ENCODE measurements at regions not wholly inside any gene's neighbourhood (a gene's known extent, or its start where the extent isn't known, plus 50 kb on each side); places are given as distances from the start of the nearest gene placed in this dataset.

DNA sequence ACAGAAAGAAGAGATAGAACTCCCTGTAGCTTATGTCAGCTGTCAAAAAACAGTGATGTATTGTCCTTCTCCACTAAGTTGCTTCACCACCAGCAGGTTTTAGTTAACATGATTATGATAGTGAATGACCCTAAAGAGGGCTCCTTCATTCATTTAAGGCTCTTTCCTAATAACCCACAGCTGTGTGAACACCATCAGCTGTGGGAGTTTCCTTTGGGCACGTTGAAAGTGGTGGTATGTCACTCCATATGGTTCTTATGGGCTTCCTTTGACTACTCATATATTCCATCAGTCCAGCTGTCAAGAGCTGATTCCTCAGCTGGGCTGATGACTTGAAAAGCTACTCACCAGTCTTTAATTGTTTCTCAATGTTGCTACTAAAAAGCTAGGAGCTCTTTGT lies 210.3 kb downstream of the UBE2E3 start:
- DNase-seq, result peak in 1 of 4 experiments; percentile 2

DNA sequence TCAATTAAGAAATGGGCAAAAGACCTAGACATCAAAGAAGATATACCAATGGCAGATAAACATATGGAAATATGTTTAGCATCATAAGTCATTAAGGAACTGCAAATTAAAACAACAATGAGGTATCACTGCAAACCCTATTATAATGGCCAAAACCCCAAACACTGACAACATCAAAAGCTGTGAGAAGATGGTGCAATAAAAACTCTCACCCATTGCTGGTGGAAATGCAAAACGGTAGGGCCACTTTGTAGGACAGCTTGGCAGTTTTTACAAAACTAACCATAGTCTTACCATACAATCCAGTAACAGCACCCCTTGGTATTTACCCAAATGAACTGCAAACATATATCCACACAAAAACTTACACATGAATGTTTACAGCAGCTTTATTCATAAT lies 213.1 kb downstream of the UBE2E3 start:
- DNase-seq, result no peak

DNA sequence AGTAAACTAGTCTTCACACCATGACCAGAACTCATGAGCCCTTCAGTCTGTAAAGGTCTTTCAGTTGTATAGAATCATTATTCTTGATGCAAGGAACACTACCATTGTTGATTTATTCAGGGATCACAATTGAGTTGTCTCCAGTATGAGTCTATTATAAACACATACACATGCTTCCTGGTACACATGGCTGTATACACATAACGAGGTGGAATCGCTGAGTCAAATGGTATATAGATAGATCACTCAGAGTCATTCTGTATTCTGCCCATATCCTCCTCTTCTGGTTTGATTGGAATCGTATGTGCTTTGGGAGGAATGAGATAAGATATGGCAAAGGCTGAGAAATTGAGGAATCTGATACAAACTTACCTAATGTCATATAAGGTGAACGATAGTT lies 216.0 kb downstream of the UBE2E3 start:
- DNase-seq, result no peak

DNA sequence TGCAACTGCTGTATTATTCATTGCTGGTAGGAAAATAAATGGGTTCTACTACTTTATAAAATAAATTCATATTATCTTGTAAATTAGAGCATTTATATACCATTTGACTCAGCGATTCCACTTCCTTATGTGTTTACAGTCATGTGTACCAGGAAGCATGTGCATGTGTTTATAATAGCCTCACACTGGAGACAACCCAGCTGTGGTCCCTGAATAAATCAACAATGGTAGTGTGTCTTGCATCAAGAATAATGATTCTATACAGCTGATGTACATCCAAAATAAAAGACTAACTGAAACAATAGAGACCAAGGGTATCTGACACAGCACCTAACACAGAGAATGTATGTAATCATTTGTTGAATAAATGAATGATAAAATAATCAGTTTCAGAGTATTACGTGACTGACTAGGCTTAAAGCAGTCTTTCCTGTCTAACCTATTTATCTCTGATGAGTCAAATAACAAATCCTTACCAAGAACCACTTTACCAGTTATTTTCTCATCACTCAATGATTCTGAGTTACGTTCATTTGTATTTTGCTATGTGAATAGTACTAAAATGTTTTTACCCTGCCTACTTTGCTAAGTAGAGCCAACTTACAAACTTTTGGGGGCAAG lies 216.8 kb downstream of the UBE2E3 start:
- DNase-seq, result peak in 2 of 4 experiments; percentile 16 to 42

DNA sequence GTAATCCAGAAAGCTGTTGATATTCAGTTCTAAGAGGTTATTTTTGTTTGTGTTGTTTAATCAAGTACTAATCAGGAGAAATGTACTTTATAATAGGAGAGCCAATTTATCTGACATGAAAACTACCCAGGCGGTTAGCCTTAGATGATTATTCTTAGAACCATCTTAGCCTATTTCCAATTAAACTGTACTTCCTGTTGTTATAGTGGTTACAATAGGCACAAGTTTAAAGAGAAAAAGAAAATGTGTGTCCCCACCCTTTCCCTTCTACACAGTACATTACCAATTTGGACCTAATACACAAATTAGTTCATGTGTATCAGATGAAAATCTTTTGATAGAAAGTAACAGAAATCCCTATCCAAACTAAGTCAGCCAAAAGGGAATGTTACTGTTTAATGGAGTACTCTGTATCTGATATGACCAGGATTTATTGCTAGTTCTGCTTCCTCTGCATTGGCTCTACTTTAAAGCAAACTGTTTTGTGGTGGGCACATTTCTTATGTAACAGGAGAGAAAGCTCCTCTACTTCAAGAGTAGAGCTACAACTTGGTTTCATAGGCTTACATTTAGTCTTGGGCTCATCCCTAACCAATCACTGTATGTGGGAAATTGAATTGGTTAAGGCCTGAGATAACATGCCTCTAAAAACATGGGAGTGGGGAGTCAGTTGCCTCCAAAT lies 217.9 kb downstream of the UBE2E3 start:
- no peak for DNase-seq

DNA sequence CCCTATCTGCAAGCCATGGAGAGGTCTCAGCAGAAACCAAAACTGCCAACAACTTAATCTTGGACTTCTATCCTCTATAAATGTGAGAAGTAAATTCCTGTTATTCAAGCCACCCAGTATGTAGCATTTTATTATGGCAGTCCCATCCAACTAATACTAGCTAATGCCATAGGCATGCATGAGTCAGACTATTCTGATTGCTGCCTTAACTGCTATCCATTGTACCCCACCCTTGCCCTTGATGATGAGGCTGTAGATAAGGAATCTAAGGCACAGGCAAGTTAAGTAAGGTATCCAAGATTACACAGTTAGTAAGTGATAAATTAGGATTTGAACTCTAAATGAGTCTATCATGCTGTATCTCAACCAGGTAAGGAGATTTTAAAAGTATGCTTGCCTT lies 223.0 kb downstream of the UBE2E3 start:
- DNase-seq, result no peak

DNA sequence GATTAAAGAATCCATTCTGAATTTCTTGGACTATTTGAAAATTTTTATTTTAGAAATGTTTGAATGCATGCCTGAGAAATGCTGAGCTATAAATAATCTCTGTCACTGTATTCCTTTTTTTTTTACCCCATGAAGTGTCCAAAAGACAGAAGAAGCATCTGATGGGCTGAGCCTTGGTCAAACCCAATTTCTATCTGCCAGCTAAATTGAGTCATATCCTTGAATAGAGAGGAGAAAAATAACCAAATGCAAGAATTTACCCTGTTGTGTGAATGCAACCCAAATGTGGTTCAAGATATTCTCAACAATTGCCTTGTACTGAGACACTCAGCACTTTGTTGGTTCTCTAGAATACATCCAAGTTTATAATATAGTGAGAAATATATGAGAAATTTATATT lies 223.5 kb downstream of the UBE2E3 start:
- DNase-seq, result no peak

DNA sequence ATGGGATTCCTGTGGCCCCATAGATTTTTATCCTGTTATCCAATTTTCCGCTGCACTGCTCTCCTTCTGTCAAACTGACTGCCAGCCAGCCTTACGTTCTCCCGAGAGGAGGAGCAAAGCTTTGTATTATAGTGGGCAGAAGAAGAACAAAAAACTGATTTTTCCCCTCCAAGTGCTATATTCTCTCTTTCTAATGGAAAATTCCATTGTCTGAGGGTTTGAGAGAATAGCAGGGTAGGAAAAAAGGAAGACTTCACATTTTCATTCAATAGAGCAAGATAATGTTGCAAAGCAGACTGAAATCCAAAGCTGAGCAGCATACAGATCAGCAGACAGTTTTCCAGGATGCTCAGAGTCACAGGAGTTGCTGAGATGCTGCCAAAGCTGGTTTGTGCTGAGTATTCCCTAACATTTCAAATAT lies 238.0 kb downstream of the UBE2E3 start:
- DNase-seq, result no peak

DNA sequence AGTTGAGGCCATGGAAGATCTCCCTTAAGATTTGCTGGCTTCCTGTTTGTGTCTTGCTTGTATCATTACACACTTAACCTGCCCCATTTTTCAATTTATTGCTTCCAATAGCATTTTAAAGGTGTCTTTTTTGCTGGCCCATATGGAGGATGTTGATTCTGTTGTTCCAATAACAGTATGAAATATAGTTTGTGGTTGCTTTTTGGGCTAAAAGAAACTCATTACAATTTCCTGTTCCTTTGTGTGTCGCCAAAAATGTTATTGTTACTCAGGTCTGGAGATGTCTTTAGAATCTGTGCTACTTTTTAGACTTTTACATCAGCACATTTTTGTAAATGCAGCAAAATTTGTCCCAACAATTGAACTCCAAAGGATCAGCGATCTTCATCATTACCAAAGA lies 234.0 kb upstream of the ITGA4 start:
- DNase-seq, result no peak

DNA sequence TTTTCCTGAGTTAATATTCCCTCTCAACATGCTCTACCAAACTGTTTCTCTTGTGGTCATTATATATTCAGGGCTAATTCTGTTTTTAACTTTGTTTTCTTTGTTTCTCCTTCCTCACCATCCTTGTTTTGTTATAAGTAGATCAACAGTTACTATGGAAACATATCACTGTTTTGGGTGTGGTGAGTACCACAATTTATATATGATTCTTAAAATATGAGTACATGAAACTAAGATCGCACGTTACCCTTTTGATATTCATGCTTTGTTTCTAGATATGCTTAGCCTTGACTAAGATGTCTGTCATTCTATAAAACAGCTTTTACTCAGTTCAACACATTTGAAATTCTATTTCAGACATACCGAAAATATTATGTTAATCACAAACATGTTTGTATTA lies 232.3 kb upstream of the ITGA4 start:
- DNase-seq, result no peak

DNA sequence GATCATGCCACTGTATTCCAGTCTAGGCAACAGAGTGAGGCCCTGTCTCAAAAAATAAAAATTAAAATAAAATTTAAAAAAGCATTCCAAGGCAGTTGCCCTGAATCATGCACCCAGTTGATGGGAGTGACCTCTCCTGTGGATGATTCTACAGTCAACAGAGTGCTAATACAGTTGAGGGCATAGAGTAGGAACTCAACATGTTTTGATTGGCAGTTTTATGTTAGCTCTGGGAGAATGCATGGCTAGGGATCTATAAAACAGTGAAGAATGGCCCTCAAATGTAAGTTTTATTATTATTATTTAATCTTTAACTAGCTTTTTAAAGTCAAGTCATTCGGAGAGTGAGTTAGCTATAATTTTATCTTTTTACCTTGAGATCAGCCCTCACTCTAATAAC lies 228.5 kb upstream of the ITGA4 start:
- DNase-seq, result no peak

DNA sequence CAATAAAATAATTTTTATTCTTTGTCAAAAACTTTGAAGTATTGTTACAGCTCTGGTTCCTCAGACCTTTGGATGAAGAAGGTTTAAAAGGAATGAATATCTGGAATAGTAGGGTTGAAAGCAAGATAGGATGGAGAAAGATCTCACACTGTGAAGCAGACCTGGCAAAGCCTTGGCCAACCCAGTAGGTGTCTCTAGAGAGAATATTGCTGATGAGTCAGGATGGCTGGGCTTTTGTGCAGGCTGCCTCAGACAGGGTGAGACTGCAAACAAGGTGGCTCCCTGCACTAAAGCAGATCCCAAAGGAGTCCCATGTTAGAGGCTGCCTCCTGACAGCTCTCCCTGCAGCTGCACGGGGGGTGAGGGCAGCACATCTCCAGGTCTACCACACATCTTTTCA lies 226.0 kb upstream of the ITGA4 start:
- no peak for DNase-seq

DNA sequence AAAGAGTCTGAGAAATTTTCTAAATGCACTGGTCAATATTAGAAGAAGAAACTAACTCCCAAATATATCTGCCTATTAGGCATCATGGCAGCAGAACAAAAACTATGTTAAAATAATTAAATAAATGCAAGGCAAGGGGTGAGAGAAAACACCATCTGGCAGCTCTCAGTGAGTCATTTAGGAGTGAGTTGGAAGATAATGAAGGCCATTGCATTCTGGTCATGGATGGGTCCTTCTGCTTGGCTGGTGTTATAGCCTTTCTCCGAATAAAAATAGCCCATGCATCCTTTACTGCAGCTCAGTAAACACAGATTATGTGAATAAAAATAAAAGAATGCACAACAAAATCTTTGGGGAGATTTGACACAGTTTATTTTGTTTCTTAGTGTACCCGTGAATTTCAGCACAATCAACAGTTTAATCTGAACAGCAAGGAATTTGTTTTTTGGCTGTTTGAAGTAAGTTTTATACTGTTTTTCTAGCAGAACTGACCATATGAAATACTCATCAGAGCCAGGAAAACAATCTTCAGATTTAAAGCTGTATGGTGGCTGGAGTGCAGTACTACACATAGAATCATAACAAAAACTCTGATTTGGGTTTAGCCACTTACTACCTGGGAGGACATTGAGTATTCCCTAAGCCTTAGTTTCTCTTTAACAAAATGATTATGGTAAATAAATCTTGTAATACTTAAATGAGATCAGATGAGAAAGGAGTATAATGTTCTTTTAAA lies 225.1 kb upstream of the ITGA4 start:
- DNase-seq, result no peak

DNA sequence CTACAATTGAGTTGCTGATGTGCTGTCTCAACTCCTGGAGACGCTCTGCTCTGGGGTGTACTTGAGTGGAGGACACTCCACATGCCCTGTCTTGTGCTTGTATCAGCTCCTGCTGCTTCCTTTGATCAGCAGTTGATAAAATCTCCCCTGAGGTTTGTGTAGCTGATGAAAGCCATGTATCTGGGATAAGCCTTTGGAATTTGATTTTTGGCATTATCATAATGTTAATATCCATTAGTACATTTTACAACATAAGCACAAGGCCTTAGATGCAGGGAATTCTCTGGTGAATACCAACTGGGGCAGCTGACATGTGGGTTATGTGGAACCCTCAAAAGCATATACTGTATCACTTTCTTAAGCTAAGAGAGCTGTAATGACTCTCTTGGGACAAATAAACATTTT lies 222.7 kb upstream of the ITGA4 start:
- DNase-seq, result no peak

DNA sequence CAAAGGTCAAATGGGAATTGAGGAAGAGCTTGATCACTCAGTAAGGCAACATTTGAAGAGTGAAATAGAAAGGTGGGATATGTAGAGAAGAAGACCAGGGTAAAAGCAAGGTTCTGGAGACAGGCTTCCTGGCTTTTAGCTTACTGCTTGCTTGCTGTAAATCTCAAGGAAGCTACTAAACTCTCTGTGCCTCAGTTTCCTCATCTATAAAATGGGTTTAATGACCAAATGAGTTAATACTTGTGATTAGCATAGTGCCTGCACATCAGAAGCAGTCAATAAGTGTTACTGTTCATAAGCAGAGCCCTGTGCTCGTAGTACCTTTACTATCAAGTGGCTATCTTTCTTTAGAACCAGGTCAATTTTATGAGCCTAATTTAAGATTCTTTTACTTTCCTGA lies 222.2 kb upstream of the ITGA4 start:
- DNase-seq, result no peak

DNA sequence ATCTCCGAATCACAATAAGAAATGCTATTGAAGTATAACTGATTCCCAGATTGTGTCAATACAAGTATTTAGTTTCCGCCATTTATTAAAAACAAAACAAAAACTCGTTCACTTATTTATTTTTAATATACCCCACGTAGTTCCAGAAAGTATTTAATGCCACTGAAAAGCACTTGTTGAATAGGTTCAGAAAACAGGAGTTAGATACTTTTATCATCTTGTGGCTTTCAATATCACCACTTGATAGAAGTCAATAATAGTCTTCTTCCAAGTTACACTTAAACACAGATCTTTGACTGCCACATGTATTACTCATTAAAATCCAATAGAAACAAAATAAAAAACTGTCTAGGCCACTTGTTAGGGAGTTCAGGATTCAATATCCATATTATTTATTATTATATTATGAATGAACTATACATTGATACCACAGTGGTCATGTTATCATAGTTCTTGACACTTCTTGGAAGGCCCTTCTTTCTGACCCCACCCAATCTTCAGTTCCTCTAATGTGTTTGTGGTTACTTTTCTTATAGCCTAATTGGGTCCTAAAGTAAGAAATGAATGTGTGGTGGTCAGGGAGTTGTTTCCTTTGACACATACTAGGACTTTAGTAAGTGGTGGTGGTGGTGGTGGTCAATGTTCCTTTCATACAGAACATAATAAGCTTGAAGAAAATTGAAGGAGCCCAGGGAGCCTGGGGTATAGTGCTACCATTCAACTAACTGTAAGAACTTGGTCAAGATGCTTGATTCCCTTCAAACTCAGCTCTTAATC lies 221.3 kb upstream of the ITGA4 start:
- DNase-seq, result no peak

DNA sequence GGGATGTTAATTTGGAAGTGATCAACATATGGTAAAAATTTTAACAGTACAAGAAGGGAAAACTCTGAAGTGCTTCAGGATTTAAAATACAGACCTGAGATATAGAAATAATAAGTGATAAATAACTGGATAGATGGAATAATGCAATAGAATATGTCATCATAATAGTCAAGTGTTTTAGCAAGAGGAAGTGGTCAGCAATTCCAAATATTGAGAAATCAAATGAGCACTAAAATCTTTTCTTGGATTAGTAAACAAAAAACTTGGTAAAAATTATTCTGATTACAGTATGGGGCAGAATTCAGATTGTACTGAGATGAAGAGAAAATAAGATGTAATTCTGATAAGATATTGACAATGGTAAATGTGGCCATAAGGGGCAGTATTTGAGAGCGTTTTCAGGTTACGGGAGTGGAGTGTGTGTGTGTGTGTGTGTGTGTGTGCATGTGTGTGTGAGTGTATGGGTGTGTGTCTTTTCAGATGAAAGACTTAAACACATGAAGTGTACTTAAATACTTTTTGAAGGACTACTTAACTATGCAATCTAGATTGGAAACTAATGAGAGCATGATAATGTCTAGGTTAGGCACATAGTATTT lies 217.9 kb upstream of the ITGA4 start:
- peak in 2 of 4 experiments; percentile 54 to 64 for DNase-seq

DNA sequence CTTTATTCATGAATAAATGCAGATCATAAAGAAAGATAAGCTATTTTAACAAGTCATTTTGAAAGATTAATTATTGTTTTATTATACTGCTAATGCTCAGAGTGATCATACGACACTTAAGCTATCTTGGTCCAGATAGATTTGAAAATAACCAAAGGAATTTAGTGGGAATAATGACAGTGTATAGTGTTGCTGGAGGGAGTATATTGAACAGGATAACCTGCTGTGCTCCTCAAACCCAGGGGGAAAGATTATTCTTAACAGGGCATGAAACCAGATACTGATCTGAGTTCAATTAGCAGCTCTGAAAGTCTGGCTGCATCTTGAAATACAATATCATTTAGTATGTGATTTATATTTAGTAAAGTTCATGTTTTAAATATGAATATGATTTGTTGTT lies 216.3 kb upstream of the ITGA4 start:
- no peak for DNase-seq

DNA sequence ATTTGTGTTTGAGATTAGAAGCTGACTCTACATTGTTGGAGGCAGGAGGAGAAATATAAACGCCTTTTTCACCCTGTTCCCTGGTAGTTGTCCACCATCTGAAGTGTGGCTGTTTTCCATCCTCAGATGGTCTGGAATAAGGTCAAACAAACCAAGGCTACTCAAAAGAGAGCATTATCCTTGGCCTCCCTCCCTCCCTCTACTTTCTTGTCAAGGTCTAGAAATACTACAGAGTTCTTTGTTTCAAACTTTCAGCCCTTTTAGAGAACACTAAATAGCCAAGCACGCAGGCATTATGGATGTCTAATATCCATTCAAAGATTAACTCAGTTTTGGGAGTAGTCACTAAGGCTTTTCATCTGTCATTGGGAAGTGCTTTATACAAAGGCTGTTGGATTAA lies 215.8 kb upstream of the ITGA4 start:
- DNase-seq, result no peak

DNA sequence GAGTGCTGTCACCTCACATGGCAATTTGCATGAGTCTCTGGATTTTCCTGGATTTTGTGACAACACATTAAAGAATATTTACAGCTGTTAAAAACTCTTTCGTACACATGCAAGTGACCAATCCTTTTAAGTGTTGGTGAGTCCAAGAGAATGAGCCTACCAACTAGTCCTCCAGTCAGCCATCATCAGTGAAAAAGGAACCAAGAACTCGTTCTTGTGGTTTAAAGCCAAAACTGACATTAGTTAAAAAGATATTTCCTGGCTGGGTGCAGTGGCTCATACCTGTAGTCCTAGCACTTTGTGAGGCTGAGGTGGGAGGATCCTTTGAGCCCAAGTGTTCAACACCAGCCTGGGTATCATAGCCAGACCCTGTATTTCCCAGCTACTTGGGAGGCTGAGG lies 215.4 kb upstream of the ITGA4 start:
- peak in 1 of 4 experiments; percentile 13 for DNase-seq

DNA sequence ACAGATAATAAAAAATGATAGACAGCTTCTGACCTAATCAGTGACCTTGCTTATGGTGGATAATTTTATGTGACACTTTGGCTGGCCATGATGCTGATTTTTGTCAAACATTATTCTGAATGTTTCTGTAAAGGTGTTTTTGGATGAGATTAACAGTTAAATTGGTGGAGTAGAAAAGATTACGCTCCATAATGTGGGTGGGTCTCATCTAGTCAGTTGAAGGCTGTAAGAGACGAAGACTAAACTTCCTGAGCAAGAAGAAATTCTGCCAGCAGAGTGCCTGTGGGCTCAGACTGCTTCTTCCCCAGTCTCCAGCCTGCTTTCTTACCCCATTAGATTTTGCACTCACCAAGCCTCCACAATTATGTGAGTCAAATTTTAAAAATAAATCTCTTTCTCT lies 214.9 kb upstream of the ITGA4 start:
- no peak for DNase-seq

DNA sequence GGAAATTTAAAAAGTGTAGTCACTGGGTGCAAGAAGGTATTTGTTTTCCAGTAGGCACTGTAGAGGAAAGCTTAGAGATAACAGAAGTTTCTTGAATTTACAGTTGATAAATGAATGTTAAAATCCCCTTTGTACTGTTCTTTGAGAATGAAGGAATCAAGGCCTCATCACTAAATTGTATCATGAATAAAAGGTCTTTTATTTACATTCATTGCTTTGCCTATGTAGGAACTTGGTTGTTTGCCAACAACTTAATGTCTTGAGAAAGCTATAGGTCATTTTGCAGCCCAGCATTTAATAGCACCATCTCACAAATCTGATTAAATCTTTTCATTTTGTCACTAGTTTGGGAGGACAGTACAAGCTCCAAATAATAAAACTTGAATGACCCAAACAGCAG lies 213.9 kb upstream of the ITGA4 start:
- no peak for DNase-seq

DNA sequence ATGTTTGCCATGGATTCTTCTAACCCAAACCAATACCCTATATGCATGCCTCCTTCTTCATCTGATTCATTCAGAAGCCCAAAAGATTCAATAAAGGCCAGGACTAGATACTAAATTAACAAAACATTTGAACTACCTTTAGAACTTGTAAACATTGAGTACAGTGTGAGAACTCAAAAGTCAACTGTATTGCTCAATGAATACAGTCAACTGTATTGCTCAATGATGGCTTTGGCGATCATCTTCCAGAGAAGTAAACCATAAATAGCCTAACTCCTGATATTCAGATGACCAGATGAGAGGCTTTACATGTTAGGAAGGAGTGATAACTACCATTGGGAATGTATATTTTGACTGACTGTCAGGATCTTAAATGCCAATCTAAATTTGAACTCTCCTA lies 206.5 kb upstream of the ITGA4 start:
- peak; percentile 48 to 81 (median 63) for DNase-seq
